ENCODE measurements at regions not wholly inside any gene's neighbourhood (a gene's known extent, or its start where the extent isn't known, plus 50 kb on each side); places are given as distances from the start of the nearest gene placed in this dataset.
"Not testable (repeated sequence)": the region's sequence is repeated elsewhere in the genome, so short reads cannot be mapped to it uniquely, and the experiment has no call there.

GRCh38 chr6:12546410-12547002, 170.1 kb upstream of the PHACTR1 start:
- no peak for DNase-seq (ENCODE audit: low read depth in 2 of 2)

GRCh38 chr6:12548526-12548925, 168.0 kb upstream of the PHACTR1 start:
- DNase-seq (ENCODE audit: low read depth in 2 of 2): no peak

- DNase-seq (ENCODE audit: low read depth in 2 of 2): not testable (repeated sequence)
These were observed 167.1 kb upstream of the PHACTR1 start for GRCh38 chr6:12549445-12549844.

- not testable (repeated sequence) for DNase-seq (ENCODE audit: low read depth in 2 of 2)
These were observed 161.7 kb upstream of the PHACTR1 start for GRCh38 chr6:12554820-12555219.

- DNase-seq (ENCODE audit: low read depth in 2 of 2): no peak
These were observed 161.3 kb upstream of the PHACTR1 start for GRCh38 chr6:12555267-12555666.

GRCh38 chr6:12555781-12556180, 160.8 kb upstream of the PHACTR1 start:
- no peak for DNase-seq (ENCODE audit: low read depth in 2 of 2)

GRCh38 chr6:12557765-12558164, 158.8 kb upstream of the PHACTR1 start:
- no peak for DNase-seq (ENCODE audit: low read depth in 2 of 2)

GRCh38 chr6:12560315-12560714, 156.3 kb upstream of the PHACTR1 start:
- DNase-seq (ENCODE audit: low read depth in 2 of 2): no peak

- DNase-seq (ENCODE audit: low read depth in 2 of 2): no peak
These were observed 149.9 kb upstream of the PHACTR1 start for GRCh38 chr6:12566618-12567123.

GRCh38 chr6:12567682-12568081, 148.9 kb upstream of the PHACTR1 start:
- no peak for DNase-seq (ENCODE audit: low read depth in 2 of 2)

- DNase-seq (ENCODE audit: low read depth in 2 of 2): no peak
These were observed 146.9 kb upstream of the PHACTR1 start for GRCh38 chr6:12569646-12570045.

GRCh38 chr6:12570461-12571030, 146.0 kb upstream of the PHACTR1 start:
- DNase-seq (ENCODE audit: low read depth in 2 of 2): no peak

- no peak for DNase-seq (ENCODE audit: low read depth in 2 of 2)
These were observed 143.4 kb upstream of the PHACTR1 start for GRCh38 chr6:12572896-12573827.

- no peak for DNase-seq (ENCODE audit: low read depth in 2 of 2)
These were observed 140.6 kb upstream of the PHACTR1 start for GRCh38 chr6:12575961-12576360.

GRCh38 chr6:12576389-12576788, 140.2 kb upstream of the PHACTR1 start:
- DNase-seq (ENCODE audit: low read depth in 2 of 2): no peak

- no peak for DNase-seq (ENCODE audit: low read depth in 2 of 2)
These were observed 139.3 kb upstream of the PHACTR1 start for GRCh38 chr6:12577124-12577850.

- DNase-seq (ENCODE audit: low read depth in 2 of 2): no peak
These were observed 138.5 kb upstream of the PHACTR1 start for GRCh38 chr6:12578097-12578496.

- DNase-seq (ENCODE audit: low read depth in 2 of 2): no peak
These were observed 137.8 kb upstream of the PHACTR1 start for GRCh38 chr6:12578751-12579150.

GRCh38 chr6:12580290-12580689, 136.3 kb upstream of the PHACTR1 start:
- DNase-seq (ENCODE audit: low read depth in 2 of 2): no peak

- no peak for DNase-seq (ENCODE audit: low read depth in 2 of 2)
These were observed 134.0 kb upstream of the PHACTR1 start for GRCh38 chr6:12582421-12583110.

All from stimulated activated CD8-positive, alpha-beta memory T cell treated with anti-CD3 and anti-CD28 coated beads, Interleukin-2, amount 100 ng/mL, for 48 hours (primary cell).